ENCODE measurements at regions not wholly inside any gene's neighbourhood (a gene's known extent, or its start where the extent isn't known, plus 50 kb on each side); places are given as distances from the start of the nearest gene placed in this dataset.

DNA sequence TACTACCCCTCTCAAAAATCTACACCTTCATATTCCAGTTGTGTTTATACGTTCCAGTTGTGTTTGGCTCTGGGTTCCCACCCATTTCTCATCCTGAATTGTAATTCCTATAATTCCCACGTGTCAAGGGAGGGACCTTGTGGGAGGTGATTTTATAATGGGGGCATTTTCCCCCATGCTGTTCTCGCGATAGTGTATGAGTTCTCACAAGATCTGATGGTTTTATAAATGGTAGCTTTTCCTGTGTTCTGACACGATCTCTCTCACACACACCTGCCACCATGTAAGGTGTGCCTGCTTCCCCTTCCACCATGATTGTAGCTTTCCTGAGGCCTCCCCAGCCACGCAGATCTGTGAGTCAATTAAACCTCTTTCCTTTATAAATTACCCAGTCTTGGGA, 108.5 kb upstream of the ADAMTS16 start:
- Histone ChIP-seq H3K9me3 (peaks cover 0 to 8% (median 0%) of the 10 kb centered on the region in 4 donors), H3K36me3 (no peaks in the 10 kb centered on the region), H3K27ac (replicated peaks in 1 of 4) (no peak overlapping the region), H3K4me1 (no peaks in the 10 kb centered on the region), H3K27me3 (peaks cover 0 to under 1% (median 0%) of the 10 kb centered on the region in 4 donors), H3K4me3 (no peak overlapping the region)
- intact Hi-C loops (cut with DNase I) = no loop called here
- WGBS = 61% methylated on average over 6 of the region's 6 CpGs
- no peak for DNase-seq (ENCODE audit: extremely low spot score)
- TF ChIP-seq, protein P1, sequence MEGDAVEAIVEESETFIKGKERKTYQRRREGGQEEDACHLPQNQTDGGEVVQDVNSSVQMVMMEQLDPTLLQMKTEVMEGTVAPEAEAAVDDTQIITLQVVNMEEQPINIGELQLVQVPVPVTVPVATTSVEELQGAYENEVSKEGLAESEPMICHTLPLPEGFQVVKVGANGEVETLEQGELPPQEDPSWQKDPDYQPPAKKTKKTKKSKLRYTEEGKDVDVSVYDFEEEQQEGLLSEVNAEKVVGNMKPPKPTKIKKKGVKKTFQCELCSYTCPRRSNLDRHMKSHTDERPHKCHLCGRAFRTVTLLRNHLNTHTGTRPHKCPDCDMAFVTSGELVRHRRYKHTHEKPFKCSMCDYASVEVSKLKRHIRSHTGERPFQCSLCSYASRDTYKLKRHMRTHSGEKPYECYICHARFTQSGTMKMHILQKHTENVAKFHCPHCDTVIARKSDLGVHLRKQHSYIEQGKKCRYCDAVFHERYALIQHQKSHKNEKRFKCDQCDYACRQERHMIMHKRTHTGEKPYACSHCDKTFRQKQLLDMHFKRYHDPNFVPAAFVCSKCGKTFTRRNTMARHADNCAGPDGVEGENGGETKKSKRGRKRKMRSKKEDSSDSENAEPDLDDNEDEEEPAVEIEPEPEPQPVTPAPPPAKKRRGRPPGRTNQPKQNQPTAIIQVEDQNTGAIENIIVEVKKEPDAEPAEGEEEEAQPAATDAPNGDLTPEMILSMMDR (IDR thresholded peaks at IDR 0.05) = no peak
- TF ChIP-seq EP300 (IDR thresholded peaks at IDR 0.05) (no peak), POLR2A (IDR thresholded peaks at IDR 0.05; ENCODE audit: low read depth) (no peak), POLR2AphosphoS5 (IDR thresholded peaks at IDR 0.05) (no peak)

- Histone ChIP-seq H3K36me3 (no peaks in the 10 kb centered on the region), H3K9me3 (no peaks in the 10 kb centered on the region), H3K27me3 (no peaks in the 10 kb centered on the region), H3K4me3 (no peak overlapping the region), H3K4me1 (no peaks in the 10 kb centered on the region), H3K27ac (replicated peaks in 1 of 4) (no peak overlapping the region)
- TF ChIP-seq POLR2AphosphoS5 (IDR thresholded peaks at IDR 0.05) (no peak), EP300 (IDR thresholded peaks at IDR 0.05) (no peak), POLR2A (IDR thresholded peaks at IDR 0.05; ENCODE audit: low read depth) (no peak)
- TF ChIP-seq, protein P1 (IDR thresholded peaks at IDR 0.05) = no peak
- DNase-seq (ENCODE audit: extremely low spot score) = no peak
- 70% methylated on average over 1 of the region's 1 CpG for WGBS
- intact Hi-C loops (cut with DNase I) = no loop called here
These were observed 102.5 kb upstream of the ADAMTS16 start for GRCh38 chr5:5037674-5038073.

DNA sequence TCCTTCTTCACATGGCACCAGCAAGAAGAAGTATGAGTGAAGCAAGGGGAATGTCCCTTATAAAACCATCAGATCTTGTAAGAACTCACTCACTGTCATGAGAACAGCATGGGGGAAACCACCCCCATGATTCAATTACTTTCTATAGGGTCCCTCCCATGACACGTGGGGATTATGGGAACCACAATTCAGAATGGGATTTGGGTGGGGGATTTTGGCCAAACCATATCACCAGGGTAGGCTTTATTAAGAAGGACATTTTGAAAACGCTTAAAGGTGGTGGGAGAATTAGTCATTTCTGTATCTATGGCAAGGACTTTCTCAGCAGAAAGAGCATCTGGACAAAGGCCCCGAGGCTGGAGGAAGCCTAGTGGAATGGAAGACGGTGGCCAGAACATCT, 100.2 kb upstream of the ADAMTS16 start:
- H3K9me3 ChIP-seq = no peaks in the 10 kb centered on the region
- 75% methylated on average over 4 of the region's 4 CpGs for WGBS
- intact Hi-C loops (cut with DNase I) = no loop called here
- H3K4me3 ChIP-seq = no peak overlapping the region
- H3K36me3 ChIP-seq = no peaks in the 10 kb centered on the region
- H3K4me1 ChIP-seq = no peaks in the 10 kb centered on the region
- DNase-seq (ENCODE audit: extremely low spot score) = no peak
- no peaks in the 10 kb centered on the region for H3K27me3 ChIP-seq
- H3K27ac ChIP-seq (replicated peaks in 1 of 4) = no peak overlapping the region
- TF ChIP-seq, protein P1 (IDR thresholded peaks at IDR 0.05) = no peak
- TF ChIP-seq POLR2A (IDR thresholded peaks at IDR 0.05; ENCODE audit: low read depth) = no peak
- TF ChIP-seq EP300 (IDR thresholded peaks at IDR 0.05) = no peak
- TF ChIP-seq POLR2AphosphoS5 (IDR thresholded peaks at IDR 0.05) = no peak

GRCh38 chr5:5040712-5041111, 99.4 kb upstream of the ADAMTS16 start:
- H3K27ac ChIP-seq (replicated peaks in 1 of 4) = no peak overlapping the region
- no peaks in the 10 kb centered on the region for H3K36me3 ChIP-seq
- H3K4me1 ChIP-seq = no peaks in the 10 kb centered on the region
- TF ChIP-seq EP300 (IDR thresholded peaks at IDR 0.05) = no peak
- TF ChIP-seq POLR2AphosphoS5 (IDR thresholded peaks at IDR 0.05) = no peak
- no peak for DNase-seq (ENCODE audit: extremely low spot score)
- no peaks in the 10 kb centered on the region for H3K27me3 ChIP-seq
- H3K4me3 ChIP-seq = no peak overlapping the region
- H3K9me3 ChIP-seq = no peaks in the 10 kb centered on the region
- 71% methylated on average over 3 of the region's 3 CpGs for WGBS
- intact Hi-C loops (cut with DNase I) = no loop called here

GRCh38 chr5:5042806-5043205, 97.3 kb upstream of the ADAMTS16 start:
- H3K27ac ChIP-seq (replicated peaks in 1 of 4) = no peak overlapping the region
- no peaks in the 10 kb centered on the region for H3K4me1 ChIP-seq
- H3K9me3 ChIP-seq = no peaks in the 10 kb centered on the region
- no peak overlapping the region for H3K4me3 ChIP-seq
- intact Hi-C loops (cut with DNase I) = no loop called here
- TF ChIP-seq POLR2A (IDR thresholded peaks at IDR 0.05; ENCODE audit: low read depth) (no peak), POLR2AphosphoS5 (IDR thresholded peaks at IDR 0.05) (no peak), EP300 (IDR thresholded peaks at IDR 0.05) (no peak)
- TF ChIP-seq, protein P1 (IDR thresholded peaks at IDR 0.05) = no peak
- H3K27me3 ChIP-seq = no peaks in the 10 kb centered on the region
- H3K36me3 ChIP-seq = no peaks in the 10 kb centered on the region
- DNase-seq (ENCODE audit: extremely low spot score) = no peak
